NB4 (cell line): ENCODE measurements at regions not wholly inside any gene's neighbourhood (a gene's known extent, or its start where the extent isn't known, plus 50 kb on each side); places are given as distances from the start of the nearest gene placed in this dataset.

Experiments used
- DNase-seq: peaks from one replicate; pipeline ENCODE4 v3.0.0; 2010; ENCODE audit warnings: low read depth
- H3K4me3 ChIP-seq: one replicate; pipeline ENCODE4 v1.5.1; 2011; ENCODE audit warnings: mild to moderate bottlenecking, low read depth, low read length, moderate library complexity
- CTCF ChIP-seq: IDR thresholded peaks from one replicate; pipeline ENCODE4 v1.5.1; 2012; ENCODE audit warnings: low read depth, low read length
- MYC ChIP-seq: IDR thresholded peaks from 2 replicates; pipeline ENCODE4 v1.6.1; 2011; ENCODE audit warnings: low read depth, low read length
- POLR2A ChIP-seq: IDR thresholded peaks from 2 replicates; pipeline ENCODE4 v1.6.1; 2011; ENCODE audit warnings: mild to moderate bottlenecking; ENCODE audit not compliant: insufficient read length; ENCODE audit errors: extremely low read depth
- TF ChIP-seq, protein P1 (sequence below): IDR thresholded peaks from 2 replicates; pipeline ENCODE4 v1.6.1; 2011; ENCODE audit warnings: low read depth, low read length

DNA sequence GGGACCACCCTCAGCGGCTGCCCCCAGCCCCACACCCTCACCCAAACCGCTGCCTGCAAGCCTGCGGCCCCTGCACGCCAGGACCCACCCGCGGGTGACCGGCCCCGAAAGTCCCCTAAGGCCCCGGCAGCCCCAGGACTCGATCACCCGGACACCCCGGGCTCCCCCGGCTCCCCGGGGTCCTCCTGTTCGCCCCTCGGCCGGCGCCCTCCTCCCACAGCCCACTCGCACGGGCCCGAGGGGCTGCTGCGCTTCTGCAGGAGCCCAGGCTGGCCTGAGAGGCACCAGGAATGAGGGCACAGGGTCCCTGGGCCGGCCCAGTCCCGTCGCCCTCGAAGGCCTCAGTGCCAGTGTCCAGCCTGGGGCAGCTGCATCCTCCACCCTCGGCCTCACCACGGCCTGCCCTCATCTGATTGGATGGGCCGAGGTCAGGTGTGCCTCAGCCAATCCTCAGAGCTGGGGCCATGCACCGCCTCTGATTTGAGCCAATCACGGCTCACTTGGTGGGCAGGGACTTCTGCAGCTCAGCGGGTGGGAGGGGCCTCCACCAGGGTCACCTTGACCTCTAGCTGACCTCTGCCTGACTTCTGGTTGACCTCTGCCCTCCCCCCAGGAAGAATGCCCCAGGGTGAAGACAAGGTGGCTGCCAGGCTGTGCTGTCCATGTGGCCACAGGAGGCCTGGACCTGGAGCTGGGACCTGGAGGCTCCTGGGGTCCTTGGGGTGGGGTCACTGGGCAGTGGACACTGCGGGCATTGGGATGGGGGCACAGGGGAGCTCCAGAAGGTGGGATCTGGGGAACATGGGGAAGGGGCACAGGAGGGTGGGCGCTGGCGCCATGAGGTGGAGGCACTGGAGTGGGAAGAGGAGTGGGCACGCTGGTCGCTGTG is 97.6 kb upstream of the NKX1-1 start:
- TF ChIP-seq, protein P1, sequence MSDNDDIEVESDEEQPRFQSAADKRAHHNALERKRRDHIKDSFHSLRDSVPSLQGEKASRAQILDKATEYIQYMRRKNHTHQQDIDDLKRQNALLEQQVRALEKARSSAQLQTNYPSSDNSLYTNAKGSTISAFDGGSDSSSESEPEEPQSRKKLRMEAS = no peak
- no peak for TF ChIP-seq POLR2A
- DNase-seq = no peak
- no peak overlapping the region for H3K4me3 ChIP-seq

GRCh38 chr4:1502976-1503375 is 96.7 kb upstream of the NKX1-1 start:
- no peak for DNase-seq
- H3K4me3 ChIP-seq = no peak overlapping the region
- TF ChIP-seq CTCF (no peak), MYC (no peak), POLR2A (no peak)
- TF ChIP-seq, protein P1 = no peak

DNA sequence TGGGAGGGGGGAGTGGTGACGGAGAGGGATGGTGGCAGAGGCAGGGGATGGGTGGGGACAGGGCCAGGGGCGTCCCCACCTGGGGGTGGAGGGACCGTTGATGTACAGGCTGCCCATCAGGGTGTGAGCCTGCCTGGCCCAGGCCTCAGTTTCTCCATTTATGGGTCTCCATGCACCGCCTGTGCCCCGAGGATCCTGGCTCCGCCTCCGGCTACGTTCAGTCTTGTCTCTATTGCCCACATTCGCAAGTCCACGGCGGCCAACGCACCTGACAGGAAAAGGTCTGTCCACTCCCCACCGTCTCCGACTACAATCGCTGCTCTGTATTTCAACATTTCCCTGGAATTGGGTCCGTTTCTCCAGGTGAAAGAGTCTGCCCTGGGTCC is 96.3 kb upstream of the NKX1-1 start:
- no peak overlapping the region for H3K4me3 ChIP-seq
- TF ChIP-seq, protein P1 = no peak
- TF ChIP-seq MYC (no peak), POLR2A (no peak), CTCF (no peak)
- no peak for DNase-seq

DNA sequence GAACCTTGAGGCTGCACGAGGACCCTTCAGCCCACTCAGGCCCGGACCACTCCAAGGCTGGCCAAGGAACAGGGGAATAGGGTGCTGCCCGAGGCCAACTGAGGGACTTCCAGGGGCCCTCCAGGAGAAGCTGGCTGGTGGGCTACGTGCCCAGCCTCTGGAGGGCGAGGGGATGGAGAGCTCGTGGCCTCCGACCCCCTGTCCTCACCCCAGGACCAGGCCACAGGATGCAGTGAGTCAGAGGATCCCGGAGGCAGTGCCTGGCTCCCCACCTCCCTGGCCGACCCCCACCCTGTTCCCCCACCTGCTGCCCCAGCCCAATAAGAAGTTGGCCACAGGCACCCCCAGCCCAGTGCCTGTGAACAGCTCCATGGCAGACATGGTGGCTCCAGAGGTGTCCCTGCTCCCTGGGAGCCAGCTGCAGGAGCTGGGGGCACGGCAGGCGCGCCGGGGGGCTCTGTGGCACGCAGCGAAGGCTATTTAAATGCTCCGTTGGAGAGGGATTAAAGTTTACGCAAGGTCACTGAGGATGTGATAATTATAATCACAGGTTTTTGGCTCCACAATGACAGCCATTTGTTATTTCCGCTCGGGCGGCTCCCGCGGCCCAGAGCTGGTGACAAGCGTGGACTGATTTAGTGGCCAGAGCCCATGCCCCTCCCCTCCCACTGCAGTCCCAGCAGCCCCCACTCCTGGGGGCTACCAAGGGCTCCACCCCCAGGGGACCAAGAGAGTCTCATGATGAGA is 95.7 kb upstream of the NKX1-1 start:
- no peak overlapping the region for H3K4me3 ChIP-seq
- no peak for DNase-seq
- TF ChIP-seq MYC = no peak
- TF ChIP-seq POLR2A = no peak
- no peak for TF ChIP-seq CTCF
- TF ChIP-seq, protein P1 = no peak

DNA sequence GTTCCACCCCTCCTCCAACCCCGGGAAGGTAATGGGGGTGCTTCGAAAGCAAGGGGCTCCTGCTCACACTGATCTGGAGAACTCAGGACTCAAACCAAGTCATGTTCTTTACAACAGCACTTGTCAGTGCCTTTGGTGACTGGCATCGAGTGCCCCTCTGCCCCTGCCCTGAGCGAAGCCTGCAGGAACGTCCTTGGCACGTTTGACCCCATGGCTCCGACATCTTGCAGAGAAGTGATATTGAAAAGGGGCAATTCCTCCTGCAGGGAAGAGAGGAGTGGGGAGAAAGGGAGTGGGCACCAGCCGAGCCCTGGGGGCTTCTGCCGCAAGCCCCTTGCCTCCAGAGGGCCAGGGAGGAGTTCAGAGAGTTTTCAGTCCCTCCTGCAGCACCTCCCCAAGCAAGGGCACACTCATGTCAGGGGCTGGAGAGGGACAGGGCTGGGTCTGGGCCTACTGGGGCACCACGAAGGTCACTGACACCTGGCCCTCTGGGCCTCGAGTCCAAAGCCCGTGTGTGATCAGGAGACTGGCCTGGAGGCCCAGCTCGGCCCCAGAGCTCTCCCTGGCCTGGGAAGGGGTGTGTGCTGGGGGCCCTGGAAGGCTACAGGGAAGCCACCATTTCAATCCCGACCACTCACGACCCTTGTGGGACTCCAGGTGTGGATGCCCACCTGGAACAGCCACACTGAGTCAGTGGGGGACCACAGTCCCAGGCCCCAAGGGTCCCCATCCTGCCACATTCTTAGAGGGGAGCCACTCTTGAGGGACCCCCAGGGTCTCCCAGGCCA is 94.9 kb upstream of the NKX1-1 start:
- no peak for DNase-seq
- no peak overlapping the region for H3K4me3 ChIP-seq
- TF ChIP-seq, protein P1 = no peak
- TF ChIP-seq POLR2A (no peak), CTCF (no peak), MYC (no peak)
